Fibroblast of lung (primary cell): ENCODE measurements at regions not wholly inside any gene's neighbourhood (a gene's known extent, or its start where the extent isn't known, plus 50 kb on each side); places are given as distances from the start of the nearest gene placed in this dataset.
A peak's percentile ranks its signal among the peaks of the same experiment; 100 is the strongest.

Experiments used
- DNase-seq, 2 donors: peaks; one replicate each; pipeline versions ENCODE4 v3.0.0 to v3.0.0-alpha.2; 2010; ENCODE audit warnings: low read depth in 2 of 2
- H2AFZ ChIP-seq: 2 replicates; pipeline ENCODE4 v1.5.1; 2012; ENCODE audit warnings: low read length, control low read depth, inconsistent platforms
- H3K27ac ChIP-seq: 2 replicates; pipeline ENCODE4 v1.5.1; 2011; ENCODE audit warnings: low read length, control low read depth; ENCODE audit not compliant: insufficient read depth
- H3K27me3 ChIP-seq: 2 replicates; pipeline ENCODE4 v1.5.1; 2011; ENCODE audit warnings: mild to moderate bottlenecking, low read length; ENCODE audit not compliant: control insufficient read depth, insufficient read depth
- H3K36me3 ChIP-seq: 2 replicates; pipeline ENCODE4 v1.5.1; 2011; ENCODE audit warnings: low read length; ENCODE audit not compliant: control insufficient read depth, insufficient read depth
- H3K4me1 ChIP-seq: 2 replicates; pipeline ENCODE4 v1.5.1; 2011; ENCODE audit warnings: low read length; ENCODE audit not compliant: control insufficient read depth, insufficient read depth; ENCODE audit errors: extremely low read depth
- H3K4me2 ChIP-seq: 2 replicates; pipeline ENCODE4 v1.5.1; 2011; ENCODE audit warnings: low read length, control low read depth; ENCODE audit not compliant: insufficient read depth; ENCODE audit errors: extremely low read depth
- H3K4me3 ChIP-seq, 4 experiments: fragments of 200-600 bp in 1 of 4; sonication (generic) in 1 of 4; replicated peaks in 1 of 4; 2 replicates each; pipeline ENCODE4 v1.5.1; 2011 to 2016; ENCODE audit warnings: low read length in 4 of 4, low read depth in 3 of 4, mild to moderate bottlenecking in 3 of 4, control low read depth in 2 of 4, inconsistent platforms in 1 of 4, mixed read lengths in 1 of 4; ENCODE audit not compliant: insufficient read depth in 1 of 4; ENCODE audit errors: control extremely low read depth in 1 of 4
- H3K79me2 ChIP-seq: 2 replicates; pipeline ENCODE4 v1.5.1; 2012; ENCODE audit warnings: mild to moderate bottlenecking, low read length, inconsistent platforms; ENCODE audit not compliant: control insufficient read depth, insufficient read depth
- H3K9ac ChIP-seq: 2 replicates; pipeline ENCODE4 v1.5.1; 2011; ENCODE audit warnings: mild to moderate bottlenecking, low read length, control low read depth; ENCODE audit not compliant: insufficient read depth
- H3K9me3 ChIP-seq: 2 replicates; pipeline ENCODE4 v1.5.1; 2012; ENCODE audit warnings: low read depth, low read length; ENCODE audit not compliant: control insufficient read depth, insufficient read depth
- H4K20me1 ChIP-seq: 2 replicates; pipeline ENCODE4 v1.5.1; 2011; ENCODE audit warnings: low read length; ENCODE audit not compliant: control insufficient read depth, insufficient read depth; ENCODE audit errors: extremely low read depth
- CTCF ChIP-seq, 2 donors: IDR thresholded peaks in 1 of 2; conservative IDR thresholded peaks in 1 of 2; 1 replicate in 1 of 2; 2 replicates in 1 of 2; pipeline ENCODE4 v1.5.1; 2011 to 2012; ENCODE audit warnings: low read length in 2 of 2, control low read depth in 1 of 2, inconsistent platforms in 1 of 2, low read depth in 1 of 2, mild to moderate bottlenecking in 1 of 2
- EZH2 ChIP-seq: IDR thresholded peaks from 2 replicates; pipeline ENCODE4 v1.5.1; 2012; ENCODE audit warnings: low read length, control low read depth, mild to moderate bottlenecking; ENCODE audit errors: missing control alignments

- H3K9me3 ChIP-seq: no peaks in the 10 kb centered on the region
- H3K9ac ChIP-seq: no peak overlapping the region
- DNase-seq: no peak
- H3K27ac ChIP-seq: no peak overlapping the region
- H3K4me3 ChIP-seq: no peak overlapping the region
- H3K27me3 ChIP-seq: peaks cover 14% of the 10 kb centered on the region
- no peaks in the 10 kb centered on the region for H3K79me2 ChIP-seq
- TF ChIP-seq CTCF (conservative IDR thresholded peaks at IDR 0.05 in 1 of 2, IDR thresholded peaks at IDR 0.05 in 1 of 2; ENCODE audit: low read depth in 1 of 2, low read length in 2 of 2): no peak
- TF ChIP-seq EZH2: no peak
- no peaks in the 10 kb centered on the region for H4K20me1 ChIP-seq
- H3K4me1 ChIP-seq: peaks cover 2% of the 10 kb centered on the region
- no peak overlapping the region for H3K4me2 ChIP-seq
- no peaks in the 10 kb centered on the region for H3K36me3 ChIP-seq
- no peak overlapping the region for H2AFZ ChIP-seq
Measured at GRCh38 chr13:26942184-26942583, 181.6 kb upstream of the GPR12 start.

GRCh38 chr13:26941345-26942174 lies 181.0 kb upstream of the GPR12 start:
- H3K4me3 ChIP-seq: no peak overlapping the region
- no peaks in the 10 kb centered on the region for H3K9me3 ChIP-seq
- no peaks in the 10 kb centered on the region for H3K79me2 ChIP-seq
- peaks cover 2% of the 10 kb centered on the region for H3K4me1 ChIP-seq
- TF ChIP-seq EZH2 (no peak), CTCF (conservative IDR thresholded peaks at IDR 0.05 in 1 of 2, IDR thresholded peaks at IDR 0.05 in 1 of 2; ENCODE audit: low read depth in 1 of 2, low read length in 2 of 2) (no peak)
- peak; percentile 54 to 85 for DNase-seq
- H3K27me3 ChIP-seq: peaks cover 14% of the 10 kb centered on the region
- H4K20me1 ChIP-seq: no peaks in the 10 kb centered on the region
- no peak overlapping the region for H3K4me2 ChIP-seq
- H3K9ac ChIP-seq: no peak overlapping the region
- H2AFZ ChIP-seq: no peak overlapping the region
- no peaks in the 10 kb centered on the region for H3K36me3 ChIP-seq
- no peak overlapping the region for H3K27ac ChIP-seq

- Histone ChIP-seq H3K4me2 (no peak overlapping the region), H3K36me3 (no peaks in the 10 kb centered on the region), H3K9ac (no peak overlapping the region), H3K4me3 (no peak overlapping the region), H3K27ac (no peak overlapping the region), H3K9me3 (no peaks in the 10 kb centered on the region), H4K20me1 (no peaks in the 10 kb centered on the region), H3K27me3 (peaks cover 7% of the 10 kb centered on the region), H2AFZ (no peak overlapping the region), H3K4me1 (no peaks in the 10 kb centered on the region), H3K79me2 (no peaks in the 10 kb centered on the region)
- DNase-seq: no peak
- TF ChIP-seq CTCF (conservative IDR thresholded peaks at IDR 0.05 in 1 of 2, IDR thresholded peaks at IDR 0.05 in 1 of 2; ENCODE audit: low read depth in 1 of 2, low read length in 2 of 2) (no peak), EZH2 (no peak)
Measured at GRCh38 chr13:26934096-26934495, 173.5 kb upstream of the GPR12 start.
